ENCODE measurements at regions not wholly inside any gene's neighbourhood (a gene's known extent, or its start where the extent isn't known, plus 50 kb on each side); places are given as distances from the start of the nearest gene placed in this dataset.

DNA sequence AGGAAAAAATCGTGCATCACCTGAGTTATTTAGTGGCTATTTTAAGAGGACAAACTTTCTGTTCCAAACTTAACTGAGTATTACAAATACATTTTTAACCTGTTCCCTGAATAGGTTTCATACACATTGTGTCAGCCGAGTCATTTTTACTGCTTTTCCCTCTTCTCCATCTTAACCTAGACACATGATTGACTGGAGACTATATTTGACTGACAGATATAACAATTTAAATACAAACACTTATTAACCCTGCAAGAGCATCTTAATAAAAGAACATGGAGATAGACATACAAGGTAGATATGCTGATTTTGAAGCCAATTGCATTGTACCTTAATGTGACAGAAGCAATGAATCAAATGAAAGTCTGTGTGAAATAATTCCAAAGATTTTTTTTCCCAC lies 810.5 kb upstream of the ARPP21 start:
- Mint-ChIP-seq H3K27me3 (no peaks in the 10 kb centered on the region), H3K36me3 (peaks cover 0 to 5% (median 0%) of the 10 kb centered on the region in 5 donors), H3K27ac (no peak overlapping the region), H3K4me1 (no peaks in the 10 kb centered on the region), H3K4me3 (no peak overlapping the region), H3K9me3 (peaks cover 0 to 16% (median 8%) of the 10 kb centered on the region in 11 donors)
- Histone ChIP-seq H3K4me3 (ENCODE audit: low read length) (no peak overlapping the region), H3K9me3 (ENCODE audit: control insufficient read depth in 2 of 3, low read length in 3 of 3) (no peaks in the 10 kb centered on the region), H3K27ac (ENCODE audit: low read depth, low read length) (no peak overlapping the region), H3K36me3 (ENCODE audit: control insufficient read depth in 2 of 3, insufficient read depth in 3 of 3, low read length in 3 of 3) (no peaks in the 10 kb centered on the region), H3K4me1 (ENCODE audit: control insufficient read depth in 2 of 2, insufficient read depth in 2 of 2, low read length in 2 of 2) (no peaks in the 10 kb centered on the region), H3K27me3 (ENCODE audit: control insufficient read depth in 2 of 2, insufficient read depth in 2 of 2, low read length in 2 of 2) (no peaks in the 10 kb centered on the region)
- ATAC-seq = no peak
- DNase-seq = no peak
- intact Hi-C loops (cut with micrococcal nuclease) = no loop called here
- ChIA-PET CTCF (no interaction called here), POLR2A (no interaction called here)

DNA sequence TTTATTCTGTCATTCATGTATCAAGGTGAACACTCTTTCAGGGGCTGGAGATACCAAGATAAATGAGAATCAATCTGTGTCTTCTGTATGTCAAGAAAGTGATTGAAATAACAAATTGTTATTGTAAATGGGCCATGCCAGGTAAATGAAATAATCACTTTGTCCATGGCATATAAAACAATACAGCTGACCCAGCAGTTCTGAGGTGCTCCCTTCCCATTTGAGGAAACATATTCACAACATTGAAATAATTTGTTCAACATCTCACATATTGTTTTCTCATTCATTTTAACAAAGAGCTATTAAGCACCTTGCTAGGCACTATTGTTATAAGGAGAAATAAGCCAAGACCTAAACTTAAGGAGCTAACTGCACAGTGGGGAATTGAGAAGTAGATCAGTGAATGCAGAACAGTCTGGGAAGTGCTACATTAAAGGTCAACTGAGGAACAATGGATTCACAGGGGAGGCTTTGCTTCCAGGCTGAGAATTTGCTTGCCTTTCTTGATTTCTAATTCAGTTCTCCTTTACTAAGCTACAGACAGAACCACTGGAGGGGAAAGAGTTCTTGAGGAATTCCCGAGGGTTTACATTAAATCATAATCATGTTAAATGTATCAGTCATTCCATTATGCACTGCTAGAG lies 806.3 kb upstream of the ARPP21 start:
- H3K9me3 Mint-ChIP-seq = peaks cover 0 to 7% (median 2%) of the 10 kb centered on the region in 11 donors
- no peak overlapping the region for H3K27ac Mint-ChIP-seq
- H3K36me3 ChIP-seq (ENCODE audit: control insufficient read depth in 2 of 3, insufficient read depth in 3 of 3, low read length in 3 of 3) = no peaks in the 10 kb centered on the region
- no peaks in the 10 kb centered on the region for H3K4me1 Mint-ChIP-seq
- H3K27ac ChIP-seq (ENCODE audit: low read depth, low read length) = no peak overlapping the region
- DNase-seq = no peak
- H3K4me3 ChIP-seq (ENCODE audit: low read length) = no peak overlapping the region
- peaks cover 0 to 7% (median 4%) of the 10 kb centered on the region in 5 donors for H3K27me3 Mint-ChIP-seq
- POLR2A ChIA-PET = no interaction called here
- H3K27me3 ChIP-seq (ENCODE audit: control insufficient read depth in 2 of 2, insufficient read depth in 2 of 2, low read length in 2 of 2) = no peaks in the 10 kb centered on the region
- H3K36me3 Mint-ChIP-seq = peaks cover 0 to 2% (median 0%) of the 10 kb centered on the region in 5 donors
- CTCF ChIA-PET = no interaction called here
- no peak for ATAC-seq
- intact Hi-C loops (cut with micrococcal nuclease) = no loop called here
- H3K4me3 Mint-ChIP-seq = no peak overlapping the region
- no peaks in the 10 kb centered on the region for H3K4me1 ChIP-seq (ENCODE audit: control insufficient read depth in 2 of 2, insufficient read depth in 2 of 2, low read length in 2 of 2)
- no peaks in the 10 kb centered on the region for H3K9me3 ChIP-seq (ENCODE audit: control insufficient read depth in 2 of 3, low read length in 3 of 3)

DNA sequence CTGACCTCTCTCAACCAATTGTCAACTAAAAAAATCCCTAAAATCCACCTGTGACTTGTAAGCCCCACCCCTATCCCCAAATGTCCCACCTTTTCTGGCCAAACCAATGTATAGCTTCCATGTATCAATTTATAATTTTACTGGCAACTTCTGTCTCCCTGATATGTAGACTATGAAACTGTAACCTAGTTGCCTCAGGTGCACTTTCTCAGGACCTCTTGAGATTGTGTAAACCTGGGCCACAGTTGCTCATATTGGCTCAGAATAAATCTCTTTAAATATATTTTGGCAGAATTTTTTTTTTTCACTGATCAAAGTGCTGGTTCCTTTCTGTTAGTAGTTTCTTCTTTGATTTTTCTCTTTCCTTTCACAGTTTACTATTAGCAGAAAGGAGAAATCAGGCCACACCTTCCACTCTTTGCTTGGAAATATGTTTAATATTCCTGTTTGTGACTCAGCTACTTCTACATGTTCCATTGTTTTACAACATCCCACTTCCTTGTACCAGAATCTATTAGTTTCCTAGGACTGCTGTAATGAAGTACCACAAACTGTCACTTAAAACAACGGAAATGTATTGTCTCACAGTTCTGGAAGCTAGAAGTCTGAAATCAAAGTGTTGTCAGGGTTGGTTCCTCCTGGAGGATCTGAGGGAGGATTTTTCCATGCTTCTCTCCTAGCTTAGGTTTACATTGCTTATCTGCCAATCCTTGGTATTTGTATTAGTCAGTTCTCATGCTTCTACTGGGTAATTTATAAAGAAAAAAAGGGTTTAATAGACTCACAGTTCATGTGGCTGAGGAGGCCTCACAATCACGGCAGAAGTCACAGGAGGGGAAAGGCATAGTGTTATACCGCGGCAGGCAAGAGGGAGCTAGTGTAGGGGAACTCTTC lies 801.2 kb upstream of the ARPP21 start:
- no peak for DNase-seq
- ATAC-seq = no peak
- H3K9me3 Mint-ChIP-seq = peaks cover 0 to 7% (median 0%) of the 10 kb centered on the region in 11 donors
- no peak overlapping the region for H3K27ac Mint-ChIP-seq
- H3K27ac ChIP-seq (ENCODE audit: low read depth, low read length) = no peak overlapping the region
- no peaks in the 10 kb centered on the region for H3K4me1 Mint-ChIP-seq
- ChIA-PET POLR2A (no interaction called here), CTCF (no interaction called here)
- no peak overlapping the region for H3K4me3 Mint-ChIP-seq
- no peaks in the 10 kb centered on the region for H3K36me3 ChIP-seq (ENCODE audit: control insufficient read depth in 2 of 3, insufficient read depth in 3 of 3, low read length in 3 of 3)
- intact Hi-C loops (cut with micrococcal nuclease) = no loop called here
- H3K4me3 ChIP-seq (ENCODE audit: low read length) = no peak overlapping the region
- H3K27me3 ChIP-seq (ENCODE audit: control insufficient read depth in 2 of 2, insufficient read depth in 2 of 2, low read length in 2 of 2) = no peaks in the 10 kb centered on the region
- peaks cover 0 to 7% (median 4%) of the 10 kb centered on the region in 5 donors for H3K27me3 Mint-ChIP-seq
- H3K36me3 Mint-ChIP-seq = no peaks in the 10 kb centered on the region
- H3K9me3 ChIP-seq (ENCODE audit: control insufficient read depth in 2 of 3, low read length in 3 of 3) = no peaks in the 10 kb centered on the region
- no peaks in the 10 kb centered on the region for H3K4me1 ChIP-seq (ENCODE audit: control insufficient read depth in 2 of 2, insufficient read depth in 2 of 2, low read length in 2 of 2)

DNA sequence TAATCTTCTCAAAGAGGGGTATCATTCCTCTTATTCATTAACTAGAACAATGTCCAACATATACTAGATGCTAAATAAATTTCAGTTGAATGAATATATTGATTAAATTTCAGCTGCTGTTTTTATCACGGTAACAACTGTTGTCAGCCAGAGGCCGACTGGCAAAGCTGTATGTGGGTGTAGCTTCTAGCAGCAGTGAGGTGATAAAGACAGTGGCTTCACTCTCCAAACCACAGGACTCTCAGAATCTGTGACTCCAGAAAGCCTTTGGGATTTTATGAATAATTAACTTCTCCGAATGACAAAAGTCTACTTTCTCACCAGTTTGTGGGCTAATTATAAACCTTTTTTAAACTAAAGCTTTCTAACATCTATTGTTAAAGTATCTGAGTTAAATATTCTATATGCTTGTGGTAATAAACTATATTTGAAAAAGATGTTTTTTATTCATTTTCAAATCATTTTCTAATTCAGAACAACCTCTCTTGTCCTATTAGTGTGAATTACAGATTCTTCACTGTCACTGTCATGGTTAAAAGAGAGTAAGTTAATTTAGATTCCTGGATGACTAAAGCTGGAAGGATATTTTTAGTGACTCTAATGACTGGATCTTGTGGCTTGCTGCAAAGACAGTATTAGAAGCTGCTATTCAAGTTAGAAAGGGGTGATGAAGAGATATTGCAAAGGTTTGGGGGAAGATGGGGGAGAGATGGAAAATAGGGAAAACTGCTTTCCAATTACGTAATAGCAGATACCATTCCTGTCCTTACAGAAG lies 796.4 kb upstream of the ARPP21 start:
- H3K36me3 Mint-ChIP-seq = no peaks in the 10 kb centered on the region
- Histone ChIP-seq H3K4me1 (ENCODE audit: control insufficient read depth in 2 of 2, insufficient read depth in 2 of 2, low read length in 2 of 2) (no peaks in the 10 kb centered on the region), H3K27ac (ENCODE audit: low read depth, low read length) (no peak overlapping the region), H3K36me3 (ENCODE audit: control insufficient read depth in 2 of 3, insufficient read depth in 3 of 3, low read length in 3 of 3) (no peaks in the 10 kb centered on the region), H3K4me3 (ENCODE audit: low read length) (no peak overlapping the region), H3K9me3 (ENCODE audit: control insufficient read depth in 2 of 3, low read length in 3 of 3) (no peaks in the 10 kb centered on the region), H3K27me3 (ENCODE audit: control insufficient read depth in 2 of 2, insufficient read depth in 2 of 2, low read length in 2 of 2) (no peaks in the 10 kb centered on the region)
- H3K27me3 Mint-ChIP-seq = no peaks in the 10 kb centered on the region
- H3K9me3 Mint-ChIP-seq = peaks cover 0 to 7% (median 0%) of the 10 kb centered on the region in 11 donors
- H3K4me3 Mint-ChIP-seq = no peak overlapping the region
- POLR2A ChIA-PET = no interaction called here
- intact Hi-C loops (cut with micrococcal nuclease) = no loop called here
- DNase-seq = no peak
- H3K27ac Mint-ChIP-seq = no peak overlapping the region
- CTCF ChIA-PET = no interaction called here
- no peaks in the 10 kb centered on the region for H3K4me1 Mint-ChIP-seq
- no peak for ATAC-seq

DNA sequence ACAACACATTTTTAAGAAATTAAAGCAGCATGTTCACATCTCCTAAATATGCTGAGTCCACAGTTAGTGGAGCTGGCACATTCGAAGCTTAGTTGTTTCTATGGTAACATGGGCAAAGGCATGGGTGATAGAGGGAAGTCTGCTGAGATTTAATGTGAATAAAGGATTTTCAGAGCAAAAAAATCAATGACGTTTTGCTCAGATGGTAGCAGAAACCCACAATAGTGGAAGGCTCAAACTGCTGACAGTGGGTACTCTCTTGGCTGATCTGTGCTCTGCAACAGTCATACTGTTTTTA lies 795.1 kb upstream of the ARPP21 start:
- no peak for DNase-seq
- H3K27ac ChIP-seq (ENCODE audit: low read depth, low read length) = no peak overlapping the region
- no peaks in the 10 kb centered on the region for H3K27me3 Mint-ChIP-seq
- H3K4me1 ChIP-seq (ENCODE audit: control insufficient read depth in 2 of 2, insufficient read depth in 2 of 2, low read length in 2 of 2) = no peaks in the 10 kb centered on the region
- H3K27ac Mint-ChIP-seq = no peak overlapping the region
- ATAC-seq = no peak
- H3K36me3 Mint-ChIP-seq = no peaks in the 10 kb centered on the region
- H3K4me1 Mint-ChIP-seq = no peaks in the 10 kb centered on the region
- CTCF ChIA-PET = no interaction called here
- H3K27me3 ChIP-seq (ENCODE audit: control insufficient read depth in 2 of 2, insufficient read depth in 2 of 2, low read length in 2 of 2) = no peaks in the 10 kb centered on the region
- no peak overlapping the region for H3K4me3 ChIP-seq (ENCODE audit: low read length)
- H3K9me3 ChIP-seq (ENCODE audit: control insufficient read depth in 2 of 3, low read length in 3 of 3) = no peaks in the 10 kb centered on the region
- H3K4me3 Mint-ChIP-seq = no peak overlapping the region
- peaks cover 0 to under 1% (median 0%) of the 10 kb centered on the region in 11 donors for H3K9me3 Mint-ChIP-seq
- no peaks in the 10 kb centered on the region for H3K36me3 ChIP-seq (ENCODE audit: control insufficient read depth in 2 of 3, insufficient read depth in 3 of 3, low read length in 3 of 3)
- POLR2A ChIA-PET = no interaction called here
- intact Hi-C loops (cut with micrococcal nuclease) = no loop called here

DNA sequence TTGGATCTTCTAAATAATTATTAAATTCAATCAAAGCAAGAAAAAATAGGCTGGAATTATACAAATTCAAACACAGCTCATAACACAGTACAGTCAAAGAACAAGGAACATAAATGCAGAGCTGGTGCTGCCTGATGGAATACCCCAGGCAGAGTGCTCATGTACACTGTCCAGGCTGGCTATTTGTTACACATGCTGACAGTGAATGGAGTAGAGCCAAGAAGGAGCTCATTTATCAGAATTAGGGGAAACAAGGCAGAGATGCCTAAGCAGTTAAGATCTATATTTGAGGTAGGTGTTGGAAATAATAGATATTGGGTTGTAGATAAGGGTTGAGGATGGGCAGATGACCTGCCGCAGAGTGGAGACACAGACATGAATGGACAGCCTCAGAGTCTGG lies 788.2 kb upstream of the ARPP21 start:
- intact Hi-C loops (cut with micrococcal nuclease) = no loop called here
- Mint-ChIP-seq H3K27ac (no peak overlapping the region), H3K27me3 (no peaks in the 10 kb centered on the region), H3K4me3 (no peak overlapping the region), H3K4me1 (no peaks in the 10 kb centered on the region), H3K36me3 (no peaks in the 10 kb centered on the region), H3K9me3 (peaks cover 0 to 3% (median 0%) of the 10 kb centered on the region in 11 donors)
- no peak overlapping the region for H3K4me3 ChIP-seq (ENCODE audit: low read length)
- ATAC-seq = no peak
- no peaks in the 10 kb centered on the region for H3K4me1 ChIP-seq (ENCODE audit: control insufficient read depth in 2 of 2, insufficient read depth in 2 of 2, low read length in 2 of 2)
- H3K27me3 ChIP-seq (ENCODE audit: control insufficient read depth in 2 of 2, insufficient read depth in 2 of 2, low read length in 2 of 2) = no peaks in the 10 kb centered on the region
- DNase-seq = no peak
- H3K9me3 ChIP-seq (ENCODE audit: control insufficient read depth in 2 of 3, low read length in 3 of 3) = no peaks in the 10 kb centered on the region
- CTCF ChIA-PET = no interaction called here
- POLR2A ChIA-PET = no interaction called here
- no peak overlapping the region for H3K27ac ChIP-seq (ENCODE audit: low read depth, low read length)
- H3K36me3 ChIP-seq (ENCODE audit: control insufficient read depth in 2 of 3, insufficient read depth in 3 of 3, low read length in 3 of 3) = no peaks in the 10 kb centered on the region

Data from naive thymus-derived CD4-positive, alpha-beta T cell (primary cell).